Stimulated activated CD8-positive, alpha-beta memory T cell treated with anti-CD3 and anti-CD28 coated beads, Interleukin-4, amount 100 ng/mL, for 1 hour (primary cell): ENCODE measurements at regions not wholly inside any gene's neighbourhood (a gene's known extent, or its start where the extent isn't known, plus 50 kb on each side); places are given as distances from the start of the nearest gene placed in this dataset.
"Not testable (repeated sequence)": the region's sequence is repeated elsewhere in the genome, so short reads cannot be mapped to it uniquely, and the experiment has no call there.

ENCODE experiments used
- DNase-seq, 2 donors: peaks; one replicate each; pipeline ENCODE4 v3.0.0-alpha.2; 2020; ENCODE audit warnings: low read depth in 2 of 2, low spot score in 1 of 2

- no peak for DNase-seq
These were observed 379.5 kb upstream of the DPH6 start for GRCh38 chr15:35925275-35926006.

DNA sequence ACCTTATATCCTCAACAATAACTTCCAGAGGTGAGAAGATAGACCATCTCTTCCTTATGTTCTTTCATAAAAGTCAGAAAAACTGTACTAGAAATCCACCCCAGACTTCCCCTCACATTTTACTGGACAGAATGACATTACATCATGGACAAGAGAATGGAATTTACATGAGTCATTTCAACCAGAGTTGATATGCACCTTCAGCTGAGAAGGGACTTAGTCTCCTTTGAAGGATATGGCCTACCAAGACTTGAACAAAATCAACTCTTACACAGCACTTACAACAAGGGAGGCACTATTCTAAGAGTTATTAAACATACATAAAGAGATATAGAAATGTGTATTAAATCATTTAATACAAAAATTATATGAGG lies 380.0 kb upstream of the DPH6 start:
- no peak for DNase-seq

DNA sequence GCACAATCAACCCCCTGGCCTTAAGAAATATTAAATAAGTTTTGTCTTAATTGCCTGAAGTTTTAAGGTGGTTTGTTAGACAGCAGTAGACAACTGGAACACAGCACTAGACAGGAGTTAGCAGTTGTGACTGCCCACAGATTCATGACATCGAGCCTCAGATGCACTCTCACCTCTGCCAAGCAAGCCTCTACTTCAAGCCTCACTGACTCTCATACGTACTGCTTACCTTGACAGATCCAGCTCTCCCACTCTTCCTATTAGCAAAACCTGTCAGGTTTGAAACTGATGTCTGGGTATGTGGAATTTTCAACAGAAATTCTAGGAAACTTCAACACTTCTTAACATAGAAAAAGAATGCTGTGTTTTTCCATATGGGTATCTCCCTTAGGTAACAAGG lies 382.9 kb upstream of the DPH6 start:
- DNase-seq = no peak

DNA sequence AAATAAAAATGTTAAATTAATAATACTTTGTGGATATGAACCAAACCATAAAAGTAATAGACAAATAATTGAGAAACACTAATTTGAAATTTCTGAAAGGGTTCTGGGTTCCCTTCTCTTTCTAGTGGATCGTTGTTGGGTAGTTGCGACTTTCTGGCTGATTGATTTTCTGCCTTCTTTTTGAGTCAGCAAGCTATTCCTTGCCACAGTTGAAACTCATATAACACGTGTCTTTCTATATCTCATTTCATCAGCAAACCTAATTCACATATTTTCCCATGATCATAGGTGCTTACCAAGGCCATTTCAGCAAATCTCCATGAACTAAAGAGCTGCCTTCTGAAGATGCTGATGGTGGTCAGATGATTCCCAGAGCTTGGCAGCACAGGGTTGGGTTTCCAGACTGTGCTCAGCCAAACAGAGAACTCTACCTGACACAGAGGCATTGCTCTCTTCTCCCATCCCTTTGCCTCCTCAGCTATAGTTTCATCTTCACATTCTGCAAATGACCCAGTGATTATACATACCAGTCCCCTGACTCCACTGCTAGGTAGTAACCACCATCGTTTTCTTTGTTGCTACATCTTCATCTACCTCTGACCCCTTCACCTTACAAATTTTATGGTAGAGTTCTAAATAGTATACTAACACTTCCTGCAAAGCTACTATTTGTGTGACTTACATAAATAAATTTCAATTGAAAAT lies 383.9 kb upstream of the DPH6 start:
- no peak for DNase-seq

DNA sequence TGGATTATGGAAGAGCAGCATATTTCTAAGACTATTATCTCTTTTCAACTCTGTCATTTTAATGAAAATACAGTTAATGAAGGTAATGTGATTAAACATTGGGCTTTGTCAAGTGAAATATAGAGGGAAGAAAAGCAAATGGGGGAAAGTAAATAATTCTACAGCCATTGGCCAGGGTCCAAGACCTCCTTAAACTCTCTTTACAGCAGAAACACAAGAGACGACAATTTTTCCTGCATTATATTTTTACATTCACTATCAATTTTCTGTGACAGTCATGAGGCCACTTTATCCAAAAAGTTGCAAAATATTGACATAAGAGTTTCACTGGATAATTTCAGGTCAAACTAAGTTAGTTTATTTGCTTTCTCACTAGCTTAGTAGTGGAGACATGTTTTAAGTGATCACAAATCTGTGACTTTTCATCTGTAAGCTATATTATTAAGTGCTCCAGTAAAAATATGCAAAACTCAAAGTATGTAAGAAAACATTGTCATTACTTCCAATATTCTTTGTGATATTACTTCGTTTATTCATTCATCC lies 385.9 kb upstream of the DPH6 start:
- no peak for DNase-seq

GRCh38 chr15:35932531-35932930 lies 386.6 kb upstream of the DPH6 start:
- no peak for DNase-seq

GRCh38 chr15:35933531-35933930 lies 387.6 kb upstream of the DPH6 start:
- no peak for DNase-seq

DNA sequence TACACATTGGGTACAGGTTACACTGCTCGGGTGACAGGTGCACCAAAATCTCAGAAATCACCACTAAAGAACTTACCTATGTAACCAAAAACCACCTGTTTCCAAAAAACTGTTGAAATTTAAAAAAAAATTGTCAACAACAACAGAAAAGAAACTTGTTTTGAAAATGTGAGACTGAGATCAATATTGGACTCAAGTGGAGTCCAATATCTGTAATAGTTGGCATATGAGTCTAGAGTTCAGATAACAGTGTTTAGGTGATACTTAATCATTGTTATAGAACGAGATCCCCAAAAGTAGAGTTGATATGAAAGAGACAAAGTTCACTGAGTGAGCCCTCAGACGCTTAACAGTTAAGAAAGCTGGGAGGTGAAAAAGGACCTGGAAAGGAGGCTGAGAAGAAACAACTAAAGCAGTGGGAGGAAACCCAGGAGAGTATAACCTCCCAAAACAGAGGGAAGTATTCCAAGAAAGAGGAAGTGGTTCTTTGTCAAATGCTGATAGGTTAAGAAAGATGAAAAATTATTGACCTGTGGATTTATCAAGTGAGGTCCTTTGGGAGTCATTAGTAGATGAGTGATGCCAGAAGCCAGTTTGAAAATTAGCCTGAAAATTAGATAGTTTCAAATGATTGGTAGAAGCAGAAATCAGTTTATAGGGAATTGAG lies 388.6 kb upstream of the DPH6 start:
- no peak for DNase-seq

- DNase-seq = no peak
These were observed 390.3 kb upstream of the DPH6 start for GRCh38 chr15:35936284-35936683.

- no peak for DNase-seq
These were observed 391.4 kb upstream of the DPH6 start for GRCh38 chr15:35937380-35937779.

DNA sequence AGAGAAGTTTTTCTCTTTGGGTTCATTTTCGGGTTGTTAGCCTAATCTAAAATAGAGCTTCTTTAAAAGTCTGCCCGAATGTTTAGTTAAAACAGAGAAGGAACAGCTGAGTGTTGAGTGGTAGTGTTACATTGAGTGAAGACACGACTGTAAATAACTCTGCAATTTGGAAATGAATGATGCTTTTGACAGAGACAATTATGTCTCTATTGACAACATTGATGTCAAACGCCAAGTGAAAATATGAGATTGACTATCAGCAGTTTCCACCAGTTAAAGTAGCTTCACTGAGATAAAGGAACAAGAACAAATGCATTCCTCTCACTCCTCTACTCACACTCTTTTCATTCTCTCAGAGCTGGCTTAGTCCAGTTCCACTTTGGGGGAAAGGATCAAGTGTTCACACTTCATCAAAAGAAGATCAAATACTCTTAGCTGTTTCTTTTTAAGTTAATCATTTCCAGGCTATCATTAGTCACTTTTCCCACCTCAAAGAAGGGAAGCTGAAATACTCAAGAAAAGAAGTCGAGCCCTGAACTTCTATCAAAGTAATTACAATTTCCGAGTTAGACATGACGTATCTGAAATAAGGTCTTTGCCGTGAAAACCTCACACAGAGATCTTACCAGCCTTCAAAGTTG lies 399.1 kb upstream of the DPH6 start:
- no peak for DNase-seq

GRCh38 chr15:35953424-35953823 lies 407.5 kb upstream of the DPH6 start:
- no peak for DNase-seq

- no peak for DNase-seq
These were observed 410.1 kb upstream of the DPH6 start for GRCh38 chr15:35956056-35956455.

DNA sequence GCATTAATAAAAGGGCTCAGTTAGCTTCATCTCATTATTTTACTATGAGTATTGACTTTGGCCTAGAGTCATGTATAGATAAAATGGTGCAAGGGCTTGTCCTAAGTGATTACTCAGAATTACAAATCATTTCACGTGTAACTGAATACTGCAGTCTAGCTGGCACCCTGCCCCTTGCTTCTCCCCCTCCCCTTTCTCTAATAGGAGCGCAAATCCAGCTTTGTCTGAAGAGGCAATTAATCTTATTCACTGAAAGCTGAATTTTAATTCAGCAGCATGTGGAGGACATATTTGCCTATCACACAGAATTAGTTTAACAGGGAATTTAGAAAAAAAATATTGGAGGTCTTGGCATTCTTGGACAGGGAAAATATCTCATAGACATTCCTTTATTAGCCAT lies 412.1 kb upstream of the DPH6 start:
- DNase-seq = no peak

DNA sequence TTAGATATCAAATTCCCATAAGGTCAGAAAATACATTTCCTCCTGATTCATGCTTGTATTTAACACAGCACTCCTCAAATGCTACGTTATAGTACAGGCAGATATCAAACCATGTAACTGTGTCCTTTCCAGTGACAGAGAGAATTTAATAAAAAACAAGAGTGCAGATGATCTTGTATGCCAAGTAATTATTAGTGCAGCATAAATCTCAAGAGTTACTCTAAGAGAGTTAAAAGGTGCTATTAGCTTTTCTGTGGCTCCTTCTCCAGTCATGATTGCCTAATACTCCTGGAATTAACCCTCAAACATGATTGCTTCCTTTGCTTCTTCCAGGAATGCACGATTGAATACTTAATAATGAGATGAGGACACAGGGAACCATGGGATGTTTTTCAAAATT lies 413.0 kb upstream of the DPH6 start:
- DNase-seq = no peak

GRCh38 chr15:35963326-35963725 lies 417.4 kb upstream of the DPH6 start:
- no peak for DNase-seq

DNA sequence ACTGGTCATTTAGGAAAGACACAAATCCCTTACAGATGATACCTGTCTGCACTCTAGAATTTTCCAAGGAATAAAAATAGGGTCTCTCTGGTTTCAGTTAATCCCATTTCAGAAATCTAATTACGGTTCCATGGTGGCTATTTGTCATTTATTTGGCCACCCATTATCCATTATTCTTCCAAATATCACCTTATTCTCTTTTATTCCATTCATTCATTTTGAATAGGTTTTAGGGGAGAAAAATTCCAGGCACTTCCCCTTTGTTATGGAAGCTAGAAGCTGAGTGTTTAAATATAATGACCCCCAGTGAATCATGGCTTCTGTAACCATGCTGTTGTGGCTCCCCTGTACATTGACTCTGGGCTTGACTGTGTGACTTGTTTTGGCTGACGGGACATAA lies 420.8 kb upstream of the DPH6 start:
- no peak for DNase-seq

DNA sequence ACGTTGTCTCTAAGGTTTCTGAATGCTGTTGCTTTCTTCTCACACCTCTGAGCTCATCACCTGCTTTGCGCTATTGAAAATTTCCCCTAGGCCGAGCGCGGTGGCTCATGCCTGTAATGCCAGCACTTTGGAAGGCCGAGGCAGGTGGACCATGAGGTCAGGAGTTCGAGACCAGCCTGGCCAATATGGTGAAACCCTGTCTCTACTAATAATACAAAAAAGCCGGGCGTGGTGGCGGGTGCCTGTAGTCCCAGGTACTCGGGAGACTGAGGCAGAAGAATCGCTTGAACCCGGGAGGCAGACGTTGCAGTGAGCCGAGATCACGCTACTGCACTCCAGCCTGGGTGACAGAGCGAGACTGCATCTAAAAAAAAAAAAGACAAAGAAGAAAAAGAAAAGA lies 422.0 kb upstream of the DPH6 start:
- DNase-seq = not testable (repeated sequence)

GRCh38 chr15:35973029-35973428 lies 427.1 kb upstream of the DPH6 start:
- DNase-seq = no peak

DNA sequence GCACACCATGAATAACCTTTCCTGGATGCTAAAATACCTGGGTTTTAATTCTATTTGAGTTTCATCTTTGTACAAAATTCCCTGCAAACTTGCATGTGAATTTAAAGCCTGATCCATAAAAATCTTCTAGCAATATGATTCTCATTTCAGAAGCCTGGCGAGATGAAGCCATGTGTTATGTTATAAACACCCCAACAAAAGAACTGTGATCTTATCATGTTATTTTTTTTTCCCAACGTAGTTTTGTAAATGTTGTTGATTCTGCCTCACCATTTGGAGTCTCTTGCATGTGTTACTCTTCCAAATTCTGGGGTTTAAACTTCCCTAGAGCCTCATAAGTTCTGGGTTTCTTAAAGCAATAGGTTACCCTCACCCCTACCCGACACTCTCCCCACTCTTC lies 428.1 kb upstream of the DPH6 start:
- no peak for DNase-seq

DNA sequence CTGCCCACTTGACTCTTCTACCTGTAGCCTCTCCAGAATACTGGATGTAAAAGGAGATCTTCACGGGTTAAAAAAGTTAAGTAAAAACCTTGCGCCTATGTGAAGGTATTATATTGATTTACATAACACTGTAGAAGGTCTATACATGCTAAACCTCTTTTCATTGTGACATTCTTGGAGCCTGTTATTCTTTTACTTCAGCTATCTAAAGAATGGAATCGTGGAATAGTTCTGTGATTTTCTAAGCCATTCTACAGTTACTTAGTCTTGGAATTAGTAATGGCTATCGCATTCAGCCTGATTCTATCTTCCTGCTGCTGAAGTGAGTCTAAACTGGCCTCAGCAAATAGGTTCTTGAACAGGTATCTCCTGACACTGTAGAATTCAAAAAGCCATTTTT lies 430.0 kb upstream of the DPH6 start:
- DNase-seq = no peak

DNA sequence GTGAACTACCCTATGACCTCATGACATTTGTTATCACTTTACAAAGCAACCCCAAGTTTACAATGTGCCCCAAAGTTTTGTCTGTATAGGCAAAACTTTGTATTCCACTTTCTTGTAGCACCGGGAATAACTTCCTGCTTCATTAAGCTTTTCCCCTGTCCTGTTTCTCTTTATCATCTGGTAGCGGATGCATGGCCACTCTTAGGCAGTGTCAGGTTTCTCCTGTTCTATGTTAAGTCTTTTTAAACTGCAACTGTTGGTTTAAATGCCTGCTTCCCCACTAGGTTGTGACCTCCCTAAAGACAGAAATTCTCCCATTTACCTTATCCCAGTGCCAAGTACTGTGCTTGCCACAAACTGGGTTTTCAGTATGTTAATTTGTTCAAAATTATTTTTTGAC lies 433.6 kb upstream of the DPH6 start:
- DNase-seq = no peak
